ENCODE measurements at regions not wholly inside any gene's neighbourhood (a gene's known extent, or its start where the extent isn't known, plus 50 kb on each side); places are given as distances from the start of the nearest gene placed in this dataset.
"Not testable (repeated sequence)": the region's sequence is repeated elsewhere in the genome, so short reads cannot be mapped to it uniquely, and the experiment has no call there.

- no peak for DNase-seq
Observed at GRCh38 chr15:23954931-23955330, 267.8 kb upstream of the NDN start.

GRCh38 chr15:23983500-23984259, 296.6 kb upstream of the NDN start:
- no peak for DNase-seq

- DNase-seq = no peak
Observed at GRCh38 chr15:23994273-23994672, 307.2 kb upstream of the NDN start.

- no peak for DNase-seq
Observed at GRCh38 chr15:23998056-23998455, 311.0 kb upstream of the NDN start.

- no peak for DNase-seq
Observed at GRCh38 chr15:24008476-24008875, 321.4 kb upstream of the NDN start.

GRCh38 chr15:24017470-24017869, 330.4 kb upstream of the NDN start:
- DNase-seq = no peak

GRCh38 chr15:24039683-24040082, 352.6 kb upstream of the NDN start:
- DNase-seq = no peak

- no peak for DNase-seq
Observed at GRCh38 chr15:24054547-24055245, 367.6 kb upstream of the NDN start.

- no peak for DNase-seq
Observed at GRCh38 chr15:24067733-24068501, 380.8 kb upstream of the NDN start.

GRCh38 chr15:24075420-24076089, 388.4 kb upstream of the NDN start:
- no peak for DNase-seq

GRCh38 chr15:24076090-24076784, 389.1 kb upstream of the NDN start:
- no peak for DNase-seq

- DNase-seq = no peak
Observed at GRCh38 chr15:24078310-24079029, 391.4 kb upstream of the NDN start.

GRCh38 chr15:24088941-24089340, 401.8 kb upstream of the NDN start:
- DNase-seq = not testable (repeated sequence)

- DNase-seq = not testable (repeated sequence)
Observed at GRCh38 chr15:24101503-24101902, 414.4 kb upstream of the NDN start.

- not testable (repeated sequence) for DNase-seq
Observed at GRCh38 chr15:24107524-24107923, 420.4 kb upstream of the NDN start.

- not testable (repeated sequence) for DNase-seq
Observed at GRCh38 chr15:24107948-24108347, 420.8 kb upstream of the NDN start.

GRCh38 chr15:24108349-24108748, 421.2 kb upstream of the NDN start:
- not testable (repeated sequence) for DNase-seq

GRCh38 chr15:24139622-24140021, 452.5 kb upstream of the NDN start:
- DNase-seq = not testable (repeated sequence)

- not testable (repeated sequence) for DNase-seq
Observed at GRCh38 chr15:24145070-24145469, 458.0 kb upstream of the NDN start.

GRCh38 chr15:24146251-24146650, 459.1 kb upstream of the NDN start:
- no peak for DNase-seq

GRCh38 chr15:24150542-24150941, 463.4 kb upstream of the NDN start:
- no peak for DNase-seq
